Ishikawa (cell line): ENCODE measurements at regions not wholly inside any gene's neighbourhood (a gene's known extent, or its start where the extent isn't known, plus 50 kb on each side); places are given as distances from the start of the nearest gene placed in this dataset.

ENCODE experiments used
- CEBPB ChIP-seq: IDR thresholded peaks from 2 replicates; pipeline ENCODE4 v1.6.1; 2012
- CREB1 ChIP-seq: IDR thresholded peaks from 2 replicates; pipeline ENCODE4 v1.6.1; 2012; ENCODE audit warnings: low read depth
- EGR1 ChIP-seq: IDR thresholded peaks from 2 replicates; pipeline ENCODE4 v1.6.1; 2012
- EP300 ChIP-seq: IDR thresholded peaks from 2 replicates; pipeline ENCODE4 v1.6.1; 2012; ENCODE audit warnings: borderline replicate concordance
- FOXM1 ChIP-seq: IDR thresholded peaks from 2 replicates; pipeline ENCODE4 v1.6.1; 2012; ENCODE audit warnings: low read depth, borderline replicate concordance
- MAX ChIP-seq: IDR thresholded peaks from 2 replicates; pipeline ENCODE4 v1.6.1; 2012
- NFIC ChIP-seq: IDR thresholded peaks from 2 replicates; pipeline ENCODE4 v1.6.1; 2012
- RAD21 ChIP-seq: IDR thresholded peaks from 2 replicates; pipeline ENCODE4 v1.6.1; 2012; ENCODE audit warnings: low read depth
- REST ChIP-seq: IDR thresholded peaks from 2 replicates; pipeline ENCODE4 v1.6.1; 2012; ENCODE audit warnings: low read depth, mild to moderate bottlenecking
- TAF1 ChIP-seq: IDR thresholded peaks from 2 replicates; pipeline ENCODE4 v1.6.1; 2012; ENCODE audit warnings: low read depth, mild to moderate bottlenecking
- TCF12 ChIP-seq: IDR thresholded peaks from 2 replicates; pipeline ENCODE4 v1.6.1; 2012; ENCODE audit warnings: low read depth
- TEAD4 ChIP-seq: IDR thresholded peaks from 2 replicates; pipeline ENCODE4 v1.6.1; 2012
- USF1 ChIP-seq: IDR thresholded peaks from 2 replicates; pipeline ENCODE4 v1.6.1; 2012
- YY1 ChIP-seq: IDR thresholded peaks from 2 replicates; pipeline ENCODE4 v1.6.1; 2012; ENCODE audit warnings: low read depth
- ZBTB7A ChIP-seq: IDR thresholded peaks from 2 replicates; pipeline ENCODE4 v1.6.1; 2012; ENCODE audit warnings: low read depth

GRCh38 chr14:85142982-85143381 is 387.0 kb upstream of the FLRT2 start:
- no peak for TF ChIP-seq FOXM1
- no peak for TF ChIP-seq TCF12

GRCh38 chr14:85146779-85147178 is 383.2 kb upstream of the FLRT2 start:
- TF ChIP-seq YY1 (no peak), EP300 (no peak), TEAD4 (no peak), ZBTB7A (no peak), RAD21 (no peak), TAF1 (no peak), CEBPB (no peak), REST (no peak), CREB1 (no peak), FOXM1 (no peak), NFIC (no peak), TCF12 (no peak), EGR1 (no peak), USF1 (no peak), MAX (no peak)

- no peak for TF ChIP-seq TCF12
- no peak for TF ChIP-seq ZBTB7A
- TF ChIP-seq RAD21, result no peak
- no peak for TF ChIP-seq EGR1
- TF ChIP-seq EP300, result no peak
- TF ChIP-seq MAX, result no peak
- TF ChIP-seq USF1, result no peak
- TF ChIP-seq CEBPB, result no peak
- no peak for TF ChIP-seq YY1
- TF ChIP-seq NFIC, result no peak
- TF ChIP-seq TAF1, result no peak
- TF ChIP-seq FOXM1, result no peak
- no peak for TF ChIP-seq CREB1
- no peak for TF ChIP-seq REST
- no peak for TF ChIP-seq TEAD4
These were observed 379.8 kb upstream of the FLRT2 start for GRCh38 chr14:85150166-85150565.

- TF ChIP-seq USF1, result no peak
- no peak for TF ChIP-seq EGR1
- TF ChIP-seq ZBTB7A, result no peak
- TF ChIP-seq FOXM1, result no peak
- TF ChIP-seq TCF12, result no peak
- no peak for TF ChIP-seq NFIC
- no peak for TF ChIP-seq RAD21
- TF ChIP-seq CEBPB, result no peak
These were observed 375.2 kb upstream of the FLRT2 start for GRCh38 chr14:85154714-85155113.

- no peak for TF ChIP-seq TCF12
- TF ChIP-seq NFIC, result no peak
- TF ChIP-seq ZBTB7A, result no peak
- no peak for TF ChIP-seq REST
- no peak for TF ChIP-seq MAX
- TF ChIP-seq FOXM1, result no peak
- no peak for TF ChIP-seq CEBPB
- TF ChIP-seq YY1, result no peak
- no peak for TF ChIP-seq TAF1
- no peak for TF ChIP-seq USF1
- no peak for TF ChIP-seq EP300
- no peak for TF ChIP-seq TEAD4
- TF ChIP-seq RAD21, result no peak
These were observed 373.6 kb upstream of the FLRT2 start for GRCh38 chr14:85156319-85156718.
